ENCODE measurements at regions not wholly inside any gene's neighbourhood (a gene's known extent, or its start where the extent isn't known, plus 50 kb on each side); places are given as distances from the start of the nearest gene placed in this dataset.

DNA sequence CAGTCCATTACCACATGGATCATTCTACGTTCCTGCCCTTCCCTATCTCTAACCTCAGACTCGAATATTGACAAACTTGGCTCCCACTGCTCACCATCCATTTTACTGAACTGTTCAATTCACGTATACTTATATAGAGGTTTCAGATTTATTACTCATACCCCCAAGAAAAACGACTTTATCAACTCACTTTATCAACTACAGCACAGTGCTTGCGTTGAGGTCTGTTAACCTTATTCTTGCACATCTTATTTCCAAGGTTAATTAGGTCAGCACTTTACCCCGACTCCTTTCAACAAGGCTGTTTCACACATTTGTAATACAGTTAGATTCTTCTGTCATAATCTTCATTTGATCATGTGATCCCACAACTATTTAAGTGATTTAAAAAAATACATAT is 162.3 kb upstream of the AHR start:
- 71 to 85% methylated on average over 6 of the region's 6 CpGs for WGBS, 2 donors
- intact Hi-C loops (cut with DNase I; ENCODE audit: low total_unique reads): no loop called here
- no peaks in the 10 kb centered on the region for H3K9me3 ChIP-seq
- DNase-seq: no peak
- no peaks in the 10 kb centered on the region for H3K4me1 ChIP-seq
- H3K36me3 ChIP-seq (ENCODE audit: low read depth, missing control alignments): no peaks in the 10 kb centered on the region
- H3K27me3 ChIP-seq: no peaks in the 10 kb centered on the region
- H3K4me3 ChIP-seq: no peak overlapping the region
- no peak overlapping the region for H3K27ac ChIP-seq
- TF ChIP-seq POLR2A (IDR thresholded peaks at IDR 0.05): no peak
- TF ChIP-seq, protein P1, sequence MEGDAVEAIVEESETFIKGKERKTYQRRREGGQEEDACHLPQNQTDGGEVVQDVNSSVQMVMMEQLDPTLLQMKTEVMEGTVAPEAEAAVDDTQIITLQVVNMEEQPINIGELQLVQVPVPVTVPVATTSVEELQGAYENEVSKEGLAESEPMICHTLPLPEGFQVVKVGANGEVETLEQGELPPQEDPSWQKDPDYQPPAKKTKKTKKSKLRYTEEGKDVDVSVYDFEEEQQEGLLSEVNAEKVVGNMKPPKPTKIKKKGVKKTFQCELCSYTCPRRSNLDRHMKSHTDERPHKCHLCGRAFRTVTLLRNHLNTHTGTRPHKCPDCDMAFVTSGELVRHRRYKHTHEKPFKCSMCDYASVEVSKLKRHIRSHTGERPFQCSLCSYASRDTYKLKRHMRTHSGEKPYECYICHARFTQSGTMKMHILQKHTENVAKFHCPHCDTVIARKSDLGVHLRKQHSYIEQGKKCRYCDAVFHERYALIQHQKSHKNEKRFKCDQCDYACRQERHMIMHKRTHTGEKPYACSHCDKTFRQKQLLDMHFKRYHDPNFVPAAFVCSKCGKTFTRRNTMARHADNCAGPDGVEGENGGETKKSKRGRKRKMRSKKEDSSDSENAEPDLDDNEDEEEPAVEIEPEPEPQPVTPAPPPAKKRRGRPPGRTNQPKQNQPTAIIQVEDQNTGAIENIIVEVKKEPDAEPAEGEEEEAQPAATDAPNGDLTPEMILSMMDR (IDR thresholded peaks at IDR 0.05): no peak

DNA sequence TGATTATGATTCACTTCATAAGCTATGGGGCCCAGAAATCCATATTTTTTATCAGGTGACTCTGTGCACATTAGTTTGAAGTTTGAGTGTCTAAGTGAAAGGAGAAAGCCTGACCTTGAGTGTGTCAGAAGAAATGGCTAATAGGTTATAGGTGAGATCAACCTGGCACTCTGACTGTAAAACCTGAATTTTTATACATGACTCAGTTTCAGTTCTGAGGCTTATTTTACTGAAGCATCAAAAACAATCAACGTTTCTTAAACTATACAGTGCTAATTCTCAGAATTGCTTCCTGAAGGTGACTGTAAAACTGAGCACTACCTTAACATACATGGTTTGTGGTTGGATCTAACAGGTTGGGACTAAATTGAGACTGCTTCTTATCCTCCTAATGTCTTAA is 159.4 kb upstream of the AHR start:
- no peak for DNase-seq
- TF ChIP-seq POLR2A (IDR thresholded peaks at IDR 0.05): no peak
- TF ChIP-seq, protein P1 (IDR thresholded peaks at IDR 0.05): no peak
- H3K36me3 ChIP-seq (ENCODE audit: low read depth, missing control alignments): no peaks in the 10 kb centered on the region
- H3K4me3 ChIP-seq: no peak overlapping the region
- intact Hi-C loops (cut with DNase I; ENCODE audit: low total_unique reads): no loop called here
- H3K4me1 ChIP-seq: no peaks in the 10 kb centered on the region
- no peaks in the 10 kb centered on the region for H3K9me3 ChIP-seq
- no peaks in the 10 kb centered on the region for H3K27me3 ChIP-seq
- H3K27ac ChIP-seq: no peak overlapping the region
- WGBS, 2 donors: 88 to 92% methylated on average over 1 of the region's 1 CpG

GRCh38 chr7:17140406-17140805 is 158.0 kb upstream of the AHR start:
- intact Hi-C loops (cut with DNase I; ENCODE audit: low total_unique reads): no loop called here
- no peaks in the 10 kb centered on the region for H3K36me3 ChIP-seq (ENCODE audit: low read depth, missing control alignments)
- H3K9me3 ChIP-seq: no peaks in the 10 kb centered on the region
- no peaks in the 10 kb centered on the region for H3K4me1 ChIP-seq
- H3K27me3 ChIP-seq: no peaks in the 10 kb centered on the region
- no peak for DNase-seq
- 90 to 94% methylated on average over 1 of the region's 1 CpG for WGBS, 2 donors
- no peak overlapping the region for H3K4me3 ChIP-seq
- no peak overlapping the region for H3K27ac ChIP-seq
- no peak for TF ChIP-seq POLR2A (IDR thresholded peaks at IDR 0.05)

GRCh38 chr7:17142831-17143541 is 155.5 kb upstream of the AHR start:
- no peaks in the 10 kb centered on the region for H3K9me3 ChIP-seq
- H3K36me3 ChIP-seq (ENCODE audit: low read depth, missing control alignments): no peaks in the 10 kb centered on the region
- WGBS, 2 donors: 84 to 92% methylated on average over 2 of the region's 2 CpGs
- H3K27me3 ChIP-seq: no peaks in the 10 kb centered on the region
- intact Hi-C loops (cut with DNase I; ENCODE audit: low total_unique reads): no loop called here
- H3K4me3 ChIP-seq: no peak overlapping the region
- TF ChIP-seq, protein P1 (IDR thresholded peaks at IDR 0.05): no peak
- TF ChIP-seq POLR2A (IDR thresholded peaks at IDR 0.05): no peak
- DNase-seq: no peak
- no peak overlapping the region for H3K27ac ChIP-seq
- H3K4me1 ChIP-seq: no peaks in the 10 kb centered on the region

GRCh38 chr7:17144322-17144721 is 154.1 kb upstream of the AHR start:
- no peak for DNase-seq
- no peaks in the 10 kb centered on the region for H3K36me3 ChIP-seq (ENCODE audit: low read depth, missing control alignments)

More at GRCh38 chr7:17144322-17144721, 154.1 kb upstream of the AHR start:
- TF ChIP-seq, protein P1 (IDR thresholded peaks at IDR 0.05): no peak
- TF ChIP-seq POLR2A (IDR thresholded peaks at IDR 0.05): no peak
- 76% methylated on average over 4 of the region's 4 CpGs for WGBS, 2 donors
- H3K4me1 ChIP-seq: no peaks in the 10 kb centered on the region
- H3K27me3 ChIP-seq: no peaks in the 10 kb centered on the region
- H3K27ac ChIP-seq: no peak overlapping the region
- H3K4me3 ChIP-seq: no peak overlapping the region
- intact Hi-C loops (cut with DNase I; ENCODE audit: low total_unique reads): no loop called here
- H3K9me3 ChIP-seq: no peaks in the 10 kb centered on the region
